HEK293T (cell line): ENCODE measurements at regions not wholly inside any gene's neighbourhood (a gene's known extent, or its start where the extent isn't known, plus 50 kb on each side); places are given as distances from the start of the nearest gene placed in this dataset.
"Not testable (repeated sequence)": the region's sequence is repeated elsewhere in the genome, so short reads cannot be mapped to it uniquely, and the experiment has no call there.

Source experiments
- ARNT ChIP-seq: fragments of 450-650 bp; IDR thresholded peaks from 2 replicates; pipeline ENCODE4 v1.6.1; 2017; ENCODE audit warnings: mild to moderate bottlenecking
- BHLHE40 ChIP-seq: fragments of 450-650 bp; IDR thresholded peaks from 2 replicates; pipeline ENCODE4 v1.6.1; 2016; ENCODE audit warnings: mild to moderate bottlenecking, moderate library complexity, borderline replicate concordance
- FOXA1 ChIP-seq: fragments of 450-650 bp; IDR thresholded peaks from 2 replicates; pipeline ENCODE4 v1.6.1; 2016; ENCODE audit warnings: mild to moderate bottlenecking
- FOXK2 ChIP-seq: fragments of 450-650 bp; IDR thresholded peaks from 2 replicates; pipeline ENCODE4 v1.6.1; 2016; ENCODE audit warnings: mild to moderate bottlenecking
- FOXM1 ChIP-seq: fragments of 450-650 bp; IDR thresholded peaks from 2 replicates; pipeline ENCODE4 v1.6.1; 2017; ENCODE audit warnings: mild to moderate bottlenecking, borderline replicate concordance
- HDGF ChIP-seq: fragments of 450-650 bp; IDR thresholded peaks from 2 replicates; pipeline ENCODE4 v1.6.1; 2017; ENCODE audit warnings: antibody characterized with exemption, borderline replicate concordance
- NFRKB ChIP-seq: fragments of 450-650 bp; IDR thresholded peaks from 2 replicates; pipeline ENCODE4 v1.6.1; 2016; ENCODE audit warnings: mild to moderate bottlenecking, moderate library complexity
- SP1 ChIP-seq: fragments of 450-650 bp; IDR thresholded peaks from 2 replicates; pipeline ENCODE4 v1.6.1; 2017
- TARDBP ChIP-seq: fragments of 450-650 bp; IDR thresholded peaks from 2 replicates; pipeline ENCODE4 v1.6.1; 2016
- ZNF384 ChIP-seq: fragments of 450-650 bp; IDR thresholded peaks from 2 replicates; pipeline ENCODE4 v1.6.1; 2016
- TF ChIP-seq, protein P1 (sequence below): fragments of 450-650 bp; IDR thresholded peaks from 2 replicates; pipeline ENCODE4 v1.6.1; 2016

- TF ChIP-seq TARDBP, NFRKB, FOXM1, SP1, BHLHE40, ARNT, FOXA1, ZNF384, FOXK2, HDGF: not testable (repeated sequence)
- TF ChIP-seq, protein P1, sequence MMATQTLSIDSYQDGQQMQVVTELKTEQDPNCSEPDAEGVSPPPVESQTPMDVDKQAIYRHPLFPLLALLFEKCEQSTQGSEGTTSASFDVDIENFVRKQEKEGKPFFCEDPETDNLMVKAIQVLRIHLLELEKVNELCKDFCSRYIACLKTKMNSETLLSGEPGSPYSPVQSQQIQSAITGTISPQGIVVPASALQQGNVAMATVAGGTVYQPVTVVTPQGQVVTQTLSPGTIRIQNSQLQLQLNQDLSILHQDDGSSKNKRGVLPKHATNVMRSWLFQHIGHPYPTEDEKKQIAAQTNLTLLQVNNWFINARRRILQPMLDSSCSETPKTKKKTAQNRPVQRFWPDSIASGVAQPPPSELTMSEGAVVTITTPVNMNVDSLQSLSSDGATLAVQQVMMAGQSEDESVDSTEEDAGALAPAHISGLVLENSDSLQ = not testable (repeated sequence)
These were observed 104.9 kb upstream of the ADTRP start for GRCh38 chr6:11883471-11883870.
